Natural killer cell treated with Interleukin-12 subunit alpha and Interleukin-12 subunit beta and Interleukin-15 and Interleukin-18, amount 100 ng/mL, for 72 hours (primary cell): ENCODE measurements at regions not wholly inside any gene's neighbourhood (a gene's known extent, or its start where the extent isn't known, plus 50 kb on each side); places are given as distances from the start of the nearest gene placed in this dataset.
"Not testable (repeated sequence)": the region's sequence is repeated elsewhere in the genome, so short reads cannot be mapped to it uniquely, and the experiment has no call there.

Experiments used
- ATAC-seq, 2 donors: fragments of 150-1000 bp; cut with Tn5 transposase in 1 of 2; sonication (Bioruptor Pico), chemical (Tn5 transposase) in 1 of 2; 2 replicates each; pipeline ENCODE4 v1.10.0; 2021
- DNase-seq: peaks from one replicate; pipeline ENCODE4 v3.0.0; 2022; ENCODE audit warnings: low spot score
- H3K27ac Mint-ChIP-seq, 2 donors: 1 replicate in 1 of 2; 2 replicates in 1 of 2; pipeline ENCODE4 v1.8.0; 2022; ENCODE audit warnings: mixed read lengths in 2 of 2, mild to moderate bottlenecking in 1 of 2, moderate library complexity in 1 of 2
- H3K27me3 Mint-ChIP-seq, 2 donors: 1 replicate in 1 of 2; 2 replicates in 1 of 2; pipeline ENCODE4 v1.8.0; 2022; ENCODE audit warnings: mixed read lengths in 2 of 2
- H3K36me3 Mint-ChIP-seq: one replicate; pipeline ENCODE4 v1.8.0; 2022; ENCODE audit warnings: mixed read lengths
- H3K4me1 Mint-ChIP-seq, 2 donors: 1 replicate in 1 of 2; 2 replicates in 1 of 2; pipeline ENCODE4 v1.8.0; 2022; ENCODE audit warnings: low read depth in 2 of 2, mixed read lengths in 2 of 2, mild to moderate bottlenecking in 1 of 2
- H3K4me3 Mint-ChIP-seq: one replicate; pipeline ENCODE4 v1.8.0; 2022; ENCODE audit warnings: mixed read lengths
- H3K9me3 Mint-ChIP-seq: 2 replicates; pipeline ENCODE4 v1.8.0; 2022; ENCODE audit warnings: mixed read lengths

GRCh38 chrX:139327355-139327754 is 203.2 kb upstream of the F9 start:
- peaks cover 0 to 2% of the 10 kb centered on the region in 2 donors for H3K27me3 Mint-ChIP-seq
- H3K9me3 Mint-ChIP-seq, result no peaks in the 10 kb centered on the region
- no peak overlapping the region for H3K4me3 Mint-ChIP-seq
- H3K27ac Mint-ChIP-seq, result no peak overlapping the region
- H3K36me3 Mint-ChIP-seq, result no peaks in the 10 kb centered on the region
- ATAC-seq, result no peak
- DNase-seq, result no peak
- H3K4me1 Mint-ChIP-seq, result no peaks in the 10 kb centered on the region

GRCh38 chrX:139324756-139325155 is 205.8 kb upstream of the F9 start:
- Mint-ChIP-seq H3K27ac (no peak overlapping the region), H3K4me3 (no peak overlapping the region), H3K4me1 (no peaks in the 10 kb centered on the region), H3K9me3 (no peaks in the 10 kb centered on the region), H3K36me3 (no peaks in the 10 kb centered on the region), H3K27me3 (peaks cover 0 to 2% of the 10 kb centered on the region in 2 donors)
- DNase-seq, result no peak
- no peak for ATAC-seq

GRCh38 chrX:139320661-139321354 is 209.7 kb upstream of the F9 start:
- H3K4me3 Mint-ChIP-seq, H3K27me3 Mint-ChIP-seq, H3K9me3 Mint-ChIP-seq, ATAC-seq, H3K36me3 Mint-ChIP-seq, H3K4me1 Mint-ChIP-seq, DNase-seq, H3K27ac Mint-ChIP-seq: not testable (repeated sequence)

GRCh38 chrX:139306675-139307074 is 223.9 kb upstream of the F9 start:
- not testable (repeated sequence) for ATAC-seq, H3K4me3 Mint-ChIP-seq, H3K27ac Mint-ChIP-seq, DNase-seq, H3K9me3 Mint-ChIP-seq, H3K27me3 Mint-ChIP-seq, H3K4me1 Mint-ChIP-seq
- peaks cover 13% of the 10 kb centered on the region for H3K36me3 Mint-ChIP-seq

- ATAC-seq (no peak), DNase-seq (no peak)
- no peak overlapping the region for H3K27ac Mint-ChIP-seq
- peaks cover 13% of the 10 kb centered on the region for H3K36me3 Mint-ChIP-seq
- peaks cover 0 to 6% of the 10 kb centered on the region in 2 donors for H3K27me3 Mint-ChIP-seq
- H3K4me1 Mint-ChIP-seq, result no peaks in the 10 kb centered on the region
- no peak overlapping the region for H3K4me3 Mint-ChIP-seq
- peaks cover 9% of the 10 kb centered on the region for H3K9me3 Mint-ChIP-seq
Observed at GRCh38 chrX:139304471-139304870, 226.1 kb upstream of the F9 start.

GRCh38 chrX:139299309-139299708 is 231.2 kb upstream of the F9 start:
- DNase-seq (no peak), ATAC-seq (no peak)
- Mint-ChIP-seq H3K36me3 (no peaks in the 10 kb centered on the region), H3K27ac (no peak overlapping the region), H3K27me3 (peaks cover 7 to 16% of the 10 kb centered on the region in 2 donors), H3K4me1 (no peaks in the 10 kb centered on the region), H3K4me3 (no peak overlapping the region), H3K9me3 (no peaks in the 10 kb centered on the region)

- Mint-ChIP-seq H3K36me3 (no peaks in the 10 kb centered on the region), H3K27ac (no peak overlapping the region), H3K9me3 (no peaks in the 10 kb centered on the region), H3K27me3 (peaks cover 8 to 18% of the 10 kb centered on the region in 2 donors), H3K4me1 (no peaks in the 10 kb centered on the region), H3K4me3 (no peak overlapping the region)
- DNase-seq, result no peak
- ATAC-seq, result no peak
Observed at GRCh38 chrX:139298437-139298836, 232.1 kb upstream of the F9 start.

- Mint-ChIP-seq H3K36me3 (no peaks in the 10 kb centered on the region), H3K27ac (no peak overlapping the region), H3K27me3 (peaks cover 8 to 18% of the 10 kb centered on the region in 2 donors), H3K9me3 (no peaks in the 10 kb centered on the region), H3K4me3 (no peak overlapping the region), H3K4me1 (no peaks in the 10 kb centered on the region)
- no peak for DNase-seq
- ATAC-seq, result no peak
Observed at GRCh38 chrX:139297638-139298037, 232.9 kb upstream of the F9 start.

- Mint-ChIP-seq H3K27ac (no peak overlapping the region), H3K27me3 (peaks cover 8 to 12% of the 10 kb centered on the region in 2 donors), H3K36me3 (no peaks in the 10 kb centered on the region), H3K4me1 (no peaks in the 10 kb centered on the region), H3K4me3 (no peak overlapping the region), H3K9me3 (no peaks in the 10 kb centered on the region)
- DNase-seq (no peak), ATAC-seq (no peak)
Observed at GRCh38 chrX:139293991-139294390, 236.5 kb upstream of the F9 start.

- Mint-ChIP-seq H3K4me3 (no peak overlapping the region), H3K27ac (no peak overlapping the region), H3K4me1 (no peaks in the 10 kb centered on the region), H3K36me3 (no peaks in the 10 kb centered on the region), H3K27me3 (peaks cover 8 to 12% of the 10 kb centered on the region in 2 donors), H3K9me3 (no peaks in the 10 kb centered on the region)
- DNase-seq (no peak), ATAC-seq (no peak)
Observed at GRCh38 chrX:139290310-139290709, 240.2 kb upstream of the F9 start.

- DNase-seq (no peak), ATAC-seq (no peak)
- Mint-ChIP-seq H3K4me1 (no peaks in the 10 kb centered on the region), H3K27ac (no peak overlapping the region), H3K4me3 (no peak overlapping the region), H3K27me3 (peaks cover 0 to 4% of the 10 kb centered on the region in 2 donors), H3K9me3 (no peaks in the 10 kb centered on the region), H3K36me3 (no peaks in the 10 kb centered on the region)
Observed at GRCh38 chrX:139287155-139287924, 243.2 kb upstream of the F9 start.

GRCh38 chrX:139286342-139286741 is 244.2 kb upstream of the F9 start:
- H3K36me3 Mint-ChIP-seq, result no peaks in the 10 kb centered on the region
- no peak overlapping the region for H3K27ac Mint-ChIP-seq
- no peak for ATAC-seq
- no peak overlapping the region for H3K4me3 Mint-ChIP-seq
- peaks cover 0 to 4% of the 10 kb centered on the region in 2 donors for H3K27me3 Mint-ChIP-seq
- no peak for DNase-seq
- H3K4me1 Mint-ChIP-seq, result no peaks in the 10 kb centered on the region
- no peaks in the 10 kb centered on the region for H3K9me3 Mint-ChIP-seq

GRCh38 chrX:139267851-139268250 is 262.7 kb upstream of the F9 start:
- ATAC-seq, result no peak
- DNase-seq, result no peak
- no peak overlapping the region for H3K4me3 Mint-ChIP-seq
- H3K4me1 Mint-ChIP-seq, result no peaks in the 10 kb centered on the region
- H3K27me3 Mint-ChIP-seq, result peaks cover 0 to 5% of the 10 kb centered on the region in 2 donors
- H3K27ac Mint-ChIP-seq, result no peak overlapping the region
- H3K36me3 Mint-ChIP-seq, result no peaks in the 10 kb centered on the region
- H3K9me3 Mint-ChIP-seq, result no peaks in the 10 kb centered on the region

GRCh38 chrX:139246295-139246694 is 284.2 kb upstream of the F9 start:
- peaks cover 2% of the 10 kb centered on the region for H3K36me3 Mint-ChIP-seq
- H3K4me3 Mint-ChIP-seq, result no peak overlapping the region
- DNase-seq (no peak), ATAC-seq (no peak)
- H3K4me1 Mint-ChIP-seq, result no peaks in the 10 kb centered on the region
- H3K27ac Mint-ChIP-seq, result no peak overlapping the region
- peaks cover 2% of the 10 kb centered on the region for H3K9me3 Mint-ChIP-seq
- peaks cover 6 to 18% of the 10 kb centered on the region in 2 donors for H3K27me3 Mint-ChIP-seq
